ENCODE measurements at regions not wholly inside any gene's neighbourhood (a gene's known extent, or its start where the extent isn't known, plus 50 kb on each side); places are given as distances from the start of the nearest gene placed in this dataset.

DNA sequence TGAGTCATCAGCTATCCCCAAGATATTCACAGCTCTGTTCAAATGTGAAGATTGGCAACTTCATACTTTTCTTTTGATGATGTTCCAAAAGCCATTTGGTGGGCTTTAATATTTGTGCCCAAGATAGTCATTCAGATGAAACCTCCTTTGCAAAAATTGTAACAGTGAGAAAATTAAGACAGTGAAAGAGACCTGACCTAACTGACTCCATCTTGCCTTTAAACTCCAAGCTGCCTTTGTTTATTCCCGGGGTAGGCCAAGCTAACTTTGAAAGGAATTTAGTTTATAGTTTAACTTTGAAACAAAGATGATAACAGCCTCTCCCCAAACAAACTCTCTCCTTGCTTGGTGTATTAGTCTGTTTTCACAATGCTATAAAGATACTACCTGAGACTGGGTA is 221.1 kb downstream of the KTN1 start:
- intact Hi-C loops (cut with DNase I): no loop called here
- Histone ChIP-seq H3K4me3 (no peak overlapping the region), H3K27me3 (no peaks in the 10 kb centered on the region), H3K9me3 (no peaks in the 10 kb centered on the region), H3K4me1 (no peaks in the 10 kb centered on the region), H3K36me3 (no peaks in the 10 kb centered on the region), H3K27ac (no peak overlapping the region)
- DNase-seq (ENCODE audit: low spot score in 2 of 2): no peak
- TF ChIP-seq CTCF (IDR thresholded peaks at IDR 0.05): no peak

- Histone ChIP-seq H3K4me3 (no peak overlapping the region), H3K27me3 (no peaks in the 10 kb centered on the region), H3K27ac (no peak overlapping the region), H3K36me3 (no peaks in the 10 kb centered on the region), H3K9me3 (no peaks in the 10 kb centered on the region), H3K4me1 (no peaks in the 10 kb centered on the region)
- DNase-seq (ENCODE audit: low spot score in 2 of 2): no peak
- intact Hi-C loops (cut with DNase I): no loop called here
- TF ChIP-seq CTCF (IDR thresholded peaks at IDR 0.05): no peak
These were observed 223.2 kb downstream of the KTN1 start for GRCh38 chr14:55802986-55803872.

GRCh38 chr14:55803873-55804553 is 224.0 kb downstream of the KTN1 start:
- no peak for DNase-seq (ENCODE audit: low spot score in 2 of 2)
- no peaks in the 10 kb centered on the region for H3K36me3 ChIP-seq
- intact Hi-C loops (cut with DNase I): no loop called here
- H3K9me3 ChIP-seq: no peaks in the 10 kb centered on the region
- no peak for TF ChIP-seq CTCF (IDR thresholded peaks at IDR 0.05)
- no peak overlapping the region for H3K4me3 ChIP-seq
- H3K27ac ChIP-seq: no peak overlapping the region
- H3K27me3 ChIP-seq: no peaks in the 10 kb centered on the region
- H3K4me1 ChIP-seq: no peaks in the 10 kb centered on the region

- Histone ChIP-seq H3K36me3 (no peaks in the 10 kb centered on the region), H3K27ac (no peak overlapping the region)
These were observed 225.2 kb downstream of the KTN1 start for GRCh38 chr14:55805250-55805649.

More at GRCh38 chr14:55805250-55805649, 225.2 kb downstream of the KTN1 start:
- DNase-seq (ENCODE audit: low spot score in 2 of 2): no peak
- Histone ChIP-seq H3K4me3 (no peak overlapping the region), H3K4me1 (no peaks in the 10 kb centered on the region), H3K27me3 (no peaks in the 10 kb centered on the region), H3K9me3 (no peaks in the 10 kb centered on the region)
- intact Hi-C loops (cut with DNase I): no loop called here
- no peak for TF ChIP-seq CTCF (IDR thresholded peaks at IDR 0.05)

Data from ascending aorta (tissue), 2 donors.